GM12878 (cell line): ENCODE measurements at regions not wholly inside any gene's neighbourhood (a gene's known extent, or its start where the extent isn't known, plus 50 kb on each side); places are given as distances from the start of the nearest gene placed in this dataset.

Experiments used
- ATAC-seq: fragments of 200-7000 bp; cut with Tn5 transposase; 3 replicates; pipeline ENCODE4 v1.9.1; 2020; ENCODE audit warnings: mild to moderate bottlenecking, moderate library complexity
- BruUV-seq: library from RNA; stranded (reverse); fragments of 400-500 nt; replicated peaks from 2 replicates; lab custom pipeline; 2021; lab: Mats Ljungman, UMichigan
- CTCF ChIA-PET: fragments of 300-600 bp; sonication (Branson Sonifier 250); formaldehyde crosslinking; extraction: SDS; loops from one replicate; lab custom pipeline; 2021; ENCODE audit warnings: inconsistent platforms; lab: Yijun Ruan, JAX
- POLR2A ChIA-PET: fragments of 350-600 bp; formaldehyde crosslinking; extraction: SDS; loops from one replicate; lab custom pipeline; 2021; ENCODE audit warnings: inconsistent platforms; lab: Charles Lee
- RAD21 ChIA-PET: fragments of 300-600 bp; sonication (Branson Sonifier 250); formaldehyde crosslinking; loops from one replicate; lab custom pipeline; 2023; ENCODE audit warnings: antibody characterized with exemption; ENCODE audit not compliant: unreplicated experiment; lab: Charles Lee
- SMC1A ChIA-PET: fragments of 300-600 bp; sonication (Branson Sonifier 250); formaldehyde crosslinking; loops from one replicate; lab custom pipeline; 2023; ENCODE audit not compliant: unreplicated experiment, uncharacterized antibody; lab: Charles Lee
- DNase-seq: peaks from one replicate; pipeline ENCODE4 v3.0.0-alpha.2; 2011; ENCODE audit warnings: low read depth, low spot score
- FAIRE-seq: peaks from 3 replicates; lab custom pipeline; 2011; peaks lifted over from hg19 to GRCh38; lab: Jason Lieb, UNC
- H2AFZ ChIP-seq: 2 replicates; pipeline ENCODE4 v1.6.0; 2011; ENCODE audit warnings: low read depth, low read length, control low read depth; ENCODE audit not compliant: control insufficient read depth
- H3K27ac ChIP-seq: 2 replicates; pipeline ENCODE4 v1.5.1; 2011; ENCODE audit warnings: control low read depth; ENCODE audit not compliant: control insufficient read depth, insufficient read depth
- H3K27me3 ChIP-seq, 2 experiments: replicated peaks in 1 of 2; 2 replicates each; pipeline versions ENCODE4 v1.6.0 to v1.6.1; 2011; ENCODE audit warnings: low read length in 1 of 2; ENCODE audit not compliant: control insufficient read depth in 2 of 2, insufficient read depth in 2 of 2
- H3K36me3 ChIP-seq, 2 experiments: 2 replicates each; pipeline ENCODE4 v1.5.1; 2011; ENCODE audit warnings: low read length in 1 of 2; ENCODE audit not compliant: control insufficient read depth in 2 of 2, insufficient read depth in 2 of 2
- H3K4me1 ChIP-seq: 2 replicates; pipeline ENCODE4 v1.6.1; 2011; ENCODE audit warnings: mild to moderate bottlenecking, low read length, moderate library complexity, mixed read lengths; ENCODE audit not compliant: control insufficient read depth, insufficient read depth
- H3K4me2 ChIP-seq: 2 replicates; pipeline ENCODE4 v1.6.0; 2011; ENCODE audit warnings: control low read depth; ENCODE audit not compliant: control insufficient read depth, insufficient read depth
- H3K4me3 ChIP-seq: fragments of 200-600 bp; sonication (generic); 2 replicates; pipeline ENCODE4 v1.5.1; 2016
- H3K79me2 ChIP-seq: 2 replicates; pipeline ENCODE4 v1.6.0; 2011; ENCODE audit warnings: low read length; ENCODE audit not compliant: control insufficient read depth, insufficient read depth
- H3K9ac ChIP-seq: 2 replicates; pipeline ENCODE4 v1.8.0; 2011; ENCODE audit warnings: low read length, control low read depth, mixed read lengths; ENCODE audit not compliant: control insufficient read depth, insufficient read depth
- H3K9me3 ChIP-seq: replicated peaks from 3 replicates; pipeline ENCODE4 v1.5.1; 2011; ENCODE audit warnings: mild to moderate bottlenecking, low read length; ENCODE audit not compliant: control insufficient read depth, insufficient read depth
- H4K20me1 ChIP-seq: 2 replicates; pipeline ENCODE4 v1.6.0; 2011; ENCODE audit not compliant: control insufficient read depth, insufficient read depth
- CREM ChIP-seq: IDR thresholded peaks from 2 replicates; pipeline ENCODE4 v1.6.1; 2014; ENCODE audit warnings: antibody characterized with exemption, low read depth
- E2F4 ChIP-seq: IDR thresholded peaks from 2 replicates; pipeline ENCODE4 v1.6.1; 2012; ENCODE audit warnings: low read depth, low read length, improper control_type of control experiment
- IKZF2 ChIP-seq, 2 experiments: fragments of 450-650 bp; IDR thresholded peaks; 2 replicates each; pipeline ENCODE4 v1.6.1; 2017; ENCODE audit warnings: mild to moderate bottlenecking in 2 of 2, moderate library complexity in 2 of 2
- NFXL1 ChIP-seq: fragments of 450-650 bp; IDR thresholded peaks from 2 replicates; pipeline ENCODE4 v1.6.1; 2017; ENCODE audit warnings: antibody characterized with exemption, mild to moderate bottlenecking, borderline replicate concordance
- NR2F1 ChIP-seq: fragments of 450-650 bp; conservative IDR thresholded peaks from 2 replicates; pipeline ENCODE4 v1.6.1; 2017; ENCODE audit warnings: mild to moderate bottlenecking
- POLR2AphosphoS2 ChIP-seq: IDR thresholded peaks from 2 replicates; pipeline ENCODE4 v1.6.1; 2011; ENCODE audit warnings: low read depth, mild to moderate bottlenecking, low read length, improper control_type of control experiment, moderate library complexity
- RFX5 ChIP-seq: IDR thresholded peaks from 2 replicates; pipeline ENCODE4 v1.6.1; 2011; ENCODE audit warnings: low read depth, low read length, improper control_type of control experiment
- SREBF1 ChIP-seq: IDR thresholded peaks from 2 replicates; pipeline ENCODE4 v1.6.1; 2012; ENCODE audit warnings: mild to moderate bottlenecking, low read length
- TCF12 ChIP-seq: IDR thresholded peaks from 2 replicates; pipeline ENCODE4 v1.6.1; 2011; ENCODE audit warnings: low read depth, mild to moderate bottlenecking, low read length
- WGBS: methylation state at CpG from one replicate; pipeline ENCODE4 v1.1.6; 2016; ENCODE audit warnings: low lambda C conversion rate; ENCODE audit not compliant: insufficient replicate concordance, insufficient coverage; ENCODE audit errors: missing lambda C conversion rate; 5-methylcytosine and 5-hydroxymethylcytosine counted together
- in situ Hi-C: fragments of 300-500 bp; cut with MboI; formaldehyde crosslinking; loops from 9 replicates; pipeline ENCODE4 v1.14.3; 2018; ENCODE audit warnings: mixed read lengths
- intact Hi-C: fragments of 100-400 bp; cut with micrococcal nuclease; formaldehyde crosslinking; loops from one replicate; pipeline ENCODE4 v1.14.2; 2022; ENCODE audit not compliant: unreplicated experiment
- TF ChIP-seq, protein P1 (sequence below): fragments of 450-650 bp; IDR thresholded peaks from 2 replicates; pipeline ENCODE4 v1.6.1; 2018; ENCODE audit warnings: borderline replicate concordance, mild to moderate bottlenecking; ENCODE audit not compliant: partially characterized antibody
- TF ChIP-seq, protein P2 (sequence below): fragments of 450-650 bp; conservative IDR thresholded peaks from 2 replicates; pipeline ENCODE4 v1.6.1; 2017; ENCODE audit warnings: mild to moderate bottlenecking, moderate library complexity
- TF ChIP-seq, protein P3 (sequence below): IDR thresholded peaks from 2 replicates; pipeline ENCODE4 v1.6.1; 2012; ENCODE audit warnings: improper control_type of control experiment, low read depth, low read length; ENCODE audit not compliant: insufficient replicate concordance

- 49% methylated on average over 5 of the region's 5 CpGs for WGBS
- ChIA-PET CTCF (interaction anchor here (1.3 kb wide), 1 partner anchor 13 kb away, joined by 3 read pairs; no protein-coding TSS in a partner anchor), RAD21 (no interaction called here), POLR2A (no interaction called here), SMC1A (interaction anchor here (1.1 kb wide), 1 partner anchor 8 kb away, joined by 3 read pairs; no protein-coding TSS in a partner anchor)
- no peak overlapping the region for H3K4me3 ChIP-seq
- H3K27me3 ChIP-seq = no peaks in the 10 kb centered on the region
- DNase-seq (no peak), ATAC-seq (no peak), FAIRE-seq (no peak)
- in situ Hi-C loops = no loop called here
- no TSS peak for BruUV-seq
- H2AFZ ChIP-seq = no peak overlapping the region
- H3K79me2 ChIP-seq = no peaks in the 10 kb centered on the region
- H3K27ac ChIP-seq = no peak overlapping the region
- no peaks in the 10 kb centered on the region for H3K4me1 ChIP-seq
- no peak overlapping the region for H3K9ac ChIP-seq
- H3K36me3 ChIP-seq = no peaks in the 10 kb centered on the region
- no peak overlapping the region for H3K4me2 ChIP-seq
- no peaks in the 10 kb centered on the region for H3K9me3 ChIP-seq
- intact Hi-C loops = no loop called here
- H4K20me1 ChIP-seq = no peaks in the 10 kb centered on the region
- no peak for TF ChIP-seq TCF12
- no peak for TF ChIP-seq CREM
- TF ChIP-seq, protein P1, sequence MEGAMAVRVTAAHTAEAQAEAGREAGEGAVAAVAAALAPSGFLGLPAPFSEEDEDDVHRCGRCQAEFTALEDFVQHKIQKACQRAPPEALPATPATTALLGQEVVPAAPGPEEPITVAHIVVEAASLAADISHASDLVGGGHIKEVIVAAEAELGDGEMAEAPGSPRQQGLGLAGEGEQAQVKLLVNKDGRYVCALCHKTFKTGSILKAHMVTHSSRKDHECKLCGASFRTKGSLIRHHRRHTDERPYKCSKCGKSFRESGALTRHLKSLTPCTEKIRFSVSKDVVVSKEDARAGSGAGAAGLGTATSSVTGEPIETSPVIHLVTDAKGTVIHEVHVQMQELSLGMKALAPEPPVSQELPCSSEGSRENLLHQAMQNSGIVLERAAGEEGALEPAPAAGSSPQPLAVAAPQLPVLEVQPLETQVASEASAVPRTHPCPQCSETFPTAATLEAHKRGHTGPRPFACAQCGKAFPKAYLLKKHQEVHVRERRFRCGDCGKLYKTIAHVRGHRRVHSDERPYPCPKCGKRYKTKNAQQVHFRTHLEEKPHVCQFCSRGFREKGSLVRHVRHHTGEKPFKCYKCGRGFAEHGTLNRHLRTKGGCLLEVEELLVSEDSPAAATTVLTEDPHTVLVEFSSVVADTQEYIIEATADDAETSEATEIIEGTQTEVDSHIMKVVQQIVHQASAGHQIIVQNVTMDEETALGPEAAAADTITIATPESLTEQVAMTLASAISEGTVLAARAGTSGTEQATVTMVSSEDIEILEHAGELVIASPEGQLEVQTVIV = no peak
- TF ChIP-seq POLR2AphosphoS2 = no peak
- TF ChIP-seq SREBF1 = no peak
- no peak for TF ChIP-seq IKZF2 (IDR thresholded peaks at IDR 0.05)
- TF ChIP-seq, protein P2, sequence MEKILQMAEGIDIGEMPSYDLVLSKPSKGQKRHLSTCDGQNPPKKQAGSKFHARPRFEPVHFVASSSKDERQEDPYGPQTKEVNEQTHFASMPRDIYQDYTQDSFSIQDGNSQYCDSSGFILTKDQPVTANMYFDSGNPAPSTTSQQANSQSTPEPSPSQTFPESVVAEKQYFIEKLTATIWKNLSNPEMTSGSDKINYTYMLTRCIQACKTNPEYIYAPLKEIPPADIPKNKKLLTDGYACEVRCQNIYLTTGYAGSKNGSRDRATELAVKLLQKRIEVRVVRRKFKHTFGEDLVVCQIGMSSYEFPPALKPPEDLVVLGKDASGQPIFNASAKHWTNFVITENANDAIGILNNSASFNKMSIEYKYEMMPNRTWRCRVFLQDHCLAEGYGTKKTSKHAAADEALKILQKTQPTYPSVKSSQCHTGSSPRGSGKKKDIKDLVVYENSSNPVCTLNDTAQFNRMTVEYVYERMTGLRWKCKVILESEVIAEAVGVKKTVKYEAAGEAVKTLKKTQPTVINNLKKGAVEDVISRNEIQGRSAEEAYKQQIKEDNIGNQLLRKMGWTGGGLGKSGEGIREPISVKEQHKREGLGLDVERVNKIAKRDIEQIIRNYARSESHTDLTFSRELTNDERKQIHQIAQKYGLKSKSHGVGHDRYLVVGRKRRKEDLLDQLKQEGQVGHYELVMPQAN = no peak
- no peak for TF ChIP-seq RFX5
- no peak for TF ChIP-seq NR2F1
- TF ChIP-seq, protein P3, sequence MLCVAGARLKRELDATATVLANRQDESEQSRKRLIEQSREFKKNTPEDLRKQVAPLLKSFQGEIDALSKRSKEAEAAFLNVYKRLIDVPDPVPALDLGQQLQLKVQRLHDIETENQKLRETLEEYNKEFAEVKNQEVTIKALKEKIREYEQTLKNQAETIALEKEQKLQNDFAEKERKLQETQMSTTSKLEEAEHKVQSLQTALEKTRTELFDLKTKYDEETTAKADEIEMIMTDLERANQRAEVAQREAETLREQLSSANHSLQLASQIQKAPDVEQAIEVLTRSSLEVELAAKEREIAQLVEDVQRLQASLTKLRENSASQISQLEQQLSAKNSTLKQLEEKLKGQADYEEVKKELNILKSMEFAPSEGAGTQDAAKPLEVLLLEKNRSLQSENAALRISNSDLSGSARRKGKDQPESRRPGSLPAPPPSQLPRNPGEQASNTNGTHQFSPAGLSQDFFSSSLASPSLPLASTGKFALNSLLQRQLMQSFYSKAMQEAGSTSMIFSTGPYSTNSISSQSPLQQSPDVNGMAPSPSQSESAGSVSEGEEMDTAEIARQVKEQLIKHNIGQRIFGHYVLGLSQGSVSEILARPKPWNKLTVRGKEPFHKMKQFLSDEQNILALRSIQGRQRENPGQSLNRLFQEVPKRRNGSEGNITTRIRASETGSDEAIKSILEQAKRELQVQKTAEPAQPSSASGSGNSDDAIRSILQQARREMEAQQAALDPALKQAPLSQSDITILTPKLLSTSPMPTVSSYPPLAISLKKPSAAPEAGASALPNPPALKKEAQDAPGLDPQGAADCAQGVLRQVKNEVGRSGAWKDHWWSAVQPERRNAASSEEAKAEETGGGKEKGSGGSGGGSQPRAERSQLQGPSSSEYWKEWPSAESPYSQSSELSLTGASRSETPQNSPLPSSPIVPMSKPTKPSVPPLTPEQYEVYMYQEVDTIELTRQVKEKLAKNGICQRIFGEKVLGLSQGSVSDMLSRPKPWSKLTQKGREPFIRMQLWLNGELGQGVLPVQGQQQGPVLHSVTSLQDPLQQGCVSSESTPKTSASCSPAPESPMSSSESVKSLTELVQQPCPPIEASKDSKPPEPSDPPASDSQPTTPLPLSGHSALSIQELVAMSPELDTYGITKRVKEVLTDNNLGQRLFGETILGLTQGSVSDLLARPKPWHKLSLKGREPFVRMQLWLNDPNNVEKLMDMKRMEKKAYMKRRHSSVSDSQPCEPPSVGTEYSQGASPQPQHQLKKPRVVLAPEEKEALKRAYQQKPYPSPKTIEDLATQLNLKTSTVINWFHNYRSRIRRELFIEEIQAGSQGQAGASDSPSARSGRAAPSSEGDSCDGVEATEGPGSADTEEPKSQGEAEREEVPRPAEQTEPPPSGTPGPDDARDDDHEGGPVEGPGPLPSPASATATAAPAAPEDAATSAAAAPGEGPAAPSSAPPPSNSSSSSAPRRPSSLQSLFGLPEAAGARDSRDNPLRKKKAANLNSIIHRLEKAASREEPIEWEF = no peak
- no peak for TF ChIP-seq E2F4
- TF ChIP-seq NFXL1 = no peak
These were observed 60.5 kb upstream of the ARHGAP32 start for GRCh38 chr11:129252621-129253020.
